HG02852 (cell line): ENCODE measurements at regions not wholly inside any gene's neighbourhood (a gene's known extent, or its start where the extent isn't known, plus 50 kb on each side); places are given as distances from the start of the nearest gene placed in this dataset.

Source experiments
- ATAC-seq: cut with Tn5 transposase; IDR thresholded peaks from one replicate; pipeline ENCODE4 v1.9.1; 2021; ENCODE audit warnings: mild to moderate bottlenecking, moderate library complexity; ENCODE audit not compliant: unreplicated experiment

- no peak for ATAC-seq
Observed at GRCh38 chr6:80480421-80481157, 374.1 kb downstream of the BCKDHB start.

- no peak for ATAC-seq
Observed at GRCh38 chr6:80478030-80478429, 371.6 kb downstream of the BCKDHB start.

GRCh38 chr6:80477591-80477990 is 371.1 kb downstream of the BCKDHB start:
- ATAC-seq = no peak

GRCh38 chr6:80472271-80472670 is 365.8 kb downstream of the BCKDHB start:
- no peak for ATAC-seq

- no peak for ATAC-seq
Observed at GRCh38 chr6:80469977-80470376, 363.5 kb downstream of the BCKDHB start.

- no peak for ATAC-seq
Observed at GRCh38 chr6:80468398-80468797, 361.9 kb downstream of the BCKDHB start.

GRCh38 chr6:80467408-80467807 is 360.9 kb downstream of the BCKDHB start:
- ATAC-seq = no peak

- no peak for ATAC-seq
Observed at GRCh38 chr6:80466981-80467380, 360.5 kb downstream of the BCKDHB start.

- ATAC-seq = no peak
Observed at GRCh38 chr6:80465513-80465912, 359.0 kb downstream of the BCKDHB start.

GRCh38 chr6:80464901-80465300 is 358.4 kb downstream of the BCKDHB start:
- no peak for ATAC-seq

GRCh38 chr6:80463197-80463596 is 356.7 kb downstream of the BCKDHB start:
- no peak for ATAC-seq

- no peak for ATAC-seq
Observed at GRCh38 chr6:80460257-80460865, 353.9 kb downstream of the BCKDHB start.

- ATAC-seq = no peak
Observed at GRCh38 chr6:80457439-80457933, 351.0 kb downstream of the BCKDHB start.

GRCh38 chr6:80456724-80457438 is 350.4 kb downstream of the BCKDHB start:
- no peak for ATAC-seq

- no peak for ATAC-seq
Observed at GRCh38 chr6:80454661-80455365, 348.3 kb downstream of the BCKDHB start.

GRCh38 chr6:80454197-80454596 is 347.7 kb downstream of the BCKDHB start:
- ATAC-seq = peak; percentile 67

- no peak for ATAC-seq
Observed at GRCh38 chr6:80449726-80450125, 343.3 kb downstream of the BCKDHB start.

GRCh38 chr6:80446454-80447045 is 340.1 kb downstream of the BCKDHB start:
- no peak for ATAC-seq

GRCh38 chr6:80445751-80446150 is 339.3 kb downstream of the BCKDHB start:
- ATAC-seq = no peak

GRCh38 chr6:80442366-80442765 is 335.9 kb downstream of the BCKDHB start:
- no peak for ATAC-seq

- ATAC-seq = no peak
Observed at GRCh38 chr6:80441131-80441530, 334.7 kb downstream of the BCKDHB start.
